Omental fat pad (tissue), 3 donors: ENCODE measurements at regions not wholly inside any gene's neighbourhood (a gene's known extent, or its start where the extent isn't known, plus 50 kb on each side); places are given as distances from the start of the nearest gene placed in this dataset.
"Not testable (repeated sequence)": the region's sequence is repeated elsewhere in the genome, so short reads cannot be mapped to it uniquely, and the experiment has no call there.

Source experiments
- ATAC-seq: fragments of 150-250 bp; one replicate; pipeline ENCODE4 v1.9.1; 2016; ENCODE audit warnings: mild to moderate bottlenecking, moderate library complexity; ENCODE audit not compliant: low FRiP score
- DNase-seq: peaks from one replicate; pipeline ENCODE4 v3.0.0-alpha.2; 2019; ENCODE audit warnings: low spot score
- CTCF ChIP-seq, 3 donors: fragments of 450-650 bp; IDR thresholded peaks; one replicate each; pipeline ENCODE4 v1.5.1; 2016 to 2017; ENCODE audit warnings: antibody characterized with exemption in 3 of 3, mild to moderate bottlenecking in 3 of 3, moderate library complexity in 2 of 3

- no peak for DNase-seq
- no peak for TF ChIP-seq CTCF (IDR thresholded peaks at IDR 0.05)
- ATAC-seq = no peak
These were observed 321.5 kb upstream of the FSIP2 start for GRCh38 chr2:185417111-185417510.

GRCh38 chr2:185417688-185418087, 320.9 kb upstream of the FSIP2 start:
- TF ChIP-seq CTCF (IDR thresholded peaks at IDR 0.05) = no peak
- no peak for ATAC-seq
- DNase-seq = no peak

GRCh38 chr2:185424958-185425629, 313.5 kb upstream of the FSIP2 start:
- not testable (repeated sequence) for DNase-seq, ATAC-seq

- no peak for ATAC-seq
- no peak for DNase-seq
- no peak for TF ChIP-seq CTCF (IDR thresholded peaks at IDR 0.05)
These were observed 310.6 kb upstream of the FSIP2 start for GRCh38 chr2:185428000-185428399.

GRCh38 chr2:185433824-185434223, 304.8 kb upstream of the FSIP2 start:
- ATAC-seq = no peak
- no peak for DNase-seq
- no peak for TF ChIP-seq CTCF (IDR thresholded peaks at IDR 0.05)

- no peak for TF ChIP-seq CTCF (IDR thresholded peaks at IDR 0.05)
- ATAC-seq = no peak
- no peak for DNase-seq
These were observed 301.7 kb upstream of the FSIP2 start for GRCh38 chr2:185436787-185437372.

- no peak for DNase-seq
- no peak for ATAC-seq
- no peak for TF ChIP-seq CTCF (IDR thresholded peaks at IDR 0.05)
These were observed 297.1 kb upstream of the FSIP2 start for GRCh38 chr2:185441486-185442005.
